Glutamatergic neuron (in vitro differentiated cells): ENCODE measurements at regions not wholly inside any gene's neighbourhood (a gene's known extent, or its start where the extent isn't known, plus 50 kb on each side); places are given as distances from the start of the nearest gene placed in this dataset.

Experiments
- DNase-seq: peaks from one replicate; pipeline ENCODE4 v3.0.0; 2022
- H3K27ac Mint-ChIP-seq: one replicate; pipeline ENCODE4 v1.8.0; 2020; ENCODE audit warnings: mild to moderate bottlenecking, mixed read lengths, inconsistent platforms; ENCODE audit not compliant: unreplicated experiment
- H3K27me3 Mint-ChIP-seq: one replicate; pipeline ENCODE4 v1.8.0; 2020; ENCODE audit warnings: mild to moderate bottlenecking, moderate library complexity, mixed read lengths, inconsistent platforms; ENCODE audit not compliant: unreplicated experiment
- H3K36me3 Mint-ChIP-seq: one replicate; pipeline ENCODE4 v1.8.0; 2020; ENCODE audit warnings: mild to moderate bottlenecking, mixed read lengths, inconsistent platforms; ENCODE audit not compliant: unreplicated experiment
- H3K4me1 Mint-ChIP-seq: one replicate; pipeline ENCODE4 v1.8.0; 2020; ENCODE audit warnings: mild to moderate bottlenecking, low read depth, mixed read lengths, inconsistent platforms; ENCODE audit not compliant: unreplicated experiment
- H3K4me3 Mint-ChIP-seq: one replicate; pipeline ENCODE4 v1.8.0; 2020; ENCODE audit warnings: mild to moderate bottlenecking, mixed read lengths, inconsistent platforms; ENCODE audit not compliant: unreplicated experiment
- H3K9me3 Mint-ChIP-seq: one replicate; pipeline ENCODE4 v1.8.0; 2020; ENCODE audit warnings: mild to moderate bottlenecking, moderate library complexity, mixed read lengths, inconsistent platforms; ENCODE audit not compliant: unreplicated experiment
- CTCF ChIP-seq: fragments of 200-600 bp; sonication (generic); IDR thresholded peaks from one replicate; pipeline ENCODE4 v1.5.0; 2021; ENCODE audit not compliant: partially characterized antibody, unreplicated experiment

GRCh38 chr5:29750453-29750852, 1443.0 kb upstream of the CDH6 start:
- no peak for DNase-seq
- Mint-ChIP-seq H3K4me3 (no peak overlapping the region), H3K27ac (no peak overlapping the region), H3K4me1 (no peaks in the 10 kb centered on the region), H3K9me3 (no peaks in the 10 kb centered on the region), H3K27me3 (no peaks in the 10 kb centered on the region), H3K36me3 (no peaks in the 10 kb centered on the region)
- TF ChIP-seq CTCF = no peak

GRCh38 chr5:29744618-29745017, 1448.9 kb upstream of the CDH6 start:
- no peaks in the 10 kb centered on the region for H3K9me3 Mint-ChIP-seq
- no peak for DNase-seq
- no peaks in the 10 kb centered on the region for H3K27me3 Mint-ChIP-seq
- H3K4me3 Mint-ChIP-seq = no peak overlapping the region
- H3K27ac Mint-ChIP-seq = no peak overlapping the region
- H3K36me3 Mint-ChIP-seq = no peaks in the 10 kb centered on the region
- no peaks in the 10 kb centered on the region for H3K4me1 Mint-ChIP-seq
- no peak for TF ChIP-seq CTCF

GRCh38 chr5:29720954-29721353, 1472.5 kb upstream of the CDH6 start:
- no peak for DNase-seq
- no peaks in the 10 kb centered on the region for H3K36me3 Mint-ChIP-seq
- no peak overlapping the region for H3K4me3 Mint-ChIP-seq
- no peak overlapping the region for H3K27ac Mint-ChIP-seq
- no peaks in the 10 kb centered on the region for H3K4me1 Mint-ChIP-seq
- no peaks in the 10 kb centered on the region for H3K9me3 Mint-ChIP-seq
- no peaks in the 10 kb centered on the region for H3K27me3 Mint-ChIP-seq
- TF ChIP-seq CTCF = no peak

GRCh38 chr5:29719171-29719570, 1474.3 kb upstream of the CDH6 start:
- H3K9me3 Mint-ChIP-seq = no peaks in the 10 kb centered on the region
- no peak overlapping the region for H3K27ac Mint-ChIP-seq
- no peak overlapping the region for H3K4me3 Mint-ChIP-seq
- no peak for TF ChIP-seq CTCF
- no peak for DNase-seq
- H3K36me3 Mint-ChIP-seq = no peaks in the 10 kb centered on the region
- H3K4me1 Mint-ChIP-seq = no peaks in the 10 kb centered on the region
- no peaks in the 10 kb centered on the region for H3K27me3 Mint-ChIP-seq

- no peaks in the 10 kb centered on the region for H3K36me3 Mint-ChIP-seq
- no peaks in the 10 kb centered on the region for H3K27me3 Mint-ChIP-seq
- no peaks in the 10 kb centered on the region for H3K9me3 Mint-ChIP-seq
- no peak for TF ChIP-seq CTCF
- H3K27ac Mint-ChIP-seq = no peak overlapping the region
- no peak overlapping the region for H3K4me3 Mint-ChIP-seq
- DNase-seq = no peak
- H3K4me1 Mint-ChIP-seq = no peaks in the 10 kb centered on the region
Observed at GRCh38 chr5:29715167-29715566, 1478.3 kb upstream of the CDH6 start.
